K562 (cell line): ENCODE measurements at regions not wholly inside any gene's neighbourhood (a gene's known extent, or its start where the extent isn't known, plus 50 kb on each side); places are given as distances from the start of the nearest gene placed in this dataset.

Source experiments
- CREBBP ChIP-seq: IDR thresholded peaks from one replicate; pipeline ENCODE4 v1.6.1; 2012; ENCODE audit warnings: low read depth, mild to moderate bottlenecking, control low read depth, inconsistent platforms, low read length
- CSDE1 ChIP-seq, 2 experiments: fragments of 450-650 bp; IDR thresholded peaks; 2 replicates each; pipeline ENCODE4 v1.6.1; 2016; ENCODE audit warnings: mild to moderate bottlenecking in 1 of 2
- DPF2 ChIP-seq: fragments of 450-650 bp; IDR thresholded peaks from 2 replicates; pipeline ENCODE4 v1.6.1; 2016
- ELK3 ChIP-seq: fragments of 450-650 bp; formaldehyde crosslinking; IDR thresholded peaks from 2 replicates; pipeline ENCODE4 v1.4.0; 2020; ENCODE audit warnings: mild to moderate bottlenecking
- ESRRB ChIP-seq: fragments of 250-450 bp; sonication (Bioruptor Pico); IDR thresholded peaks from 2 replicates; pipeline ENCODE4 v1.5.0; 2020; ENCODE audit warnings: mild to moderate bottlenecking, moderate library complexity, borderline replicate concordance
- FOXK2 ChIP-seq, 2 experiments: fragments of 450-650 bp; IDR thresholded peaks in 1 of 2; conservative IDR thresholded peaks in 1 of 2; 2 replicates each; pipeline ENCODE4 v1.6.1; 2016; ENCODE audit warnings: low read depth in 2 of 2, mild to moderate bottlenecking in 1 of 2
- FOXP4 ChIP-seq: sonication (generic); formaldehyde crosslinking; IDR thresholded peaks from 2 replicates; pipeline ENCODE4 v1.8.0; 2022; ENCODE audit warnings: mild to moderate bottlenecking, missing genetic modification reagents, borderline replicate concordance
- HNRNPLL ChIP-seq: fragments of 200-400 bp; formaldehyde crosslinking; IDR thresholded peaks from 2 replicates; pipeline ENCODE4 v1.6.1; 2017; ENCODE audit warnings: low read length, low read depth, mild to moderate bottlenecking; ENCODE audit not compliant: poor library complexity, severe bottlenecking
- MNT ChIP-seq, 2 experiments: fragments of 450-650 bp; conservative IDR thresholded peaks; 2 replicates each; pipeline ENCODE4 v1.6.1; 2017; ENCODE audit warnings: mild to moderate bottlenecking in 2 of 2, moderate library complexity in 2 of 2
- RBM25 ChIP-seq: fragments of 200-400 bp; formaldehyde crosslinking; IDR thresholded peaks from 2 replicates; pipeline ENCODE4 v1.6.1; 2018; ENCODE audit warnings: low read length, low read depth, moderate library complexity; ENCODE audit not compliant: severe bottlenecking
- ZNF778 ChIP-seq: fragments of 450-650 bp; formaldehyde crosslinking; IDR thresholded peaks from 2 replicates; pipeline ENCODE4 v1.4.0; 2020; ENCODE audit warnings: mild to moderate bottlenecking, moderate library complexity
- TF ChIP-seq, protein P1 (sequence below): fragments of 200-600 bp; sonication (generic); IDR thresholded peaks from one replicate; pipeline ENCODE4 v1.6.1; 2012; ENCODE audit warnings: mild to moderate bottlenecking, low read depth, low read length, inconsistent platforms

DNA sequence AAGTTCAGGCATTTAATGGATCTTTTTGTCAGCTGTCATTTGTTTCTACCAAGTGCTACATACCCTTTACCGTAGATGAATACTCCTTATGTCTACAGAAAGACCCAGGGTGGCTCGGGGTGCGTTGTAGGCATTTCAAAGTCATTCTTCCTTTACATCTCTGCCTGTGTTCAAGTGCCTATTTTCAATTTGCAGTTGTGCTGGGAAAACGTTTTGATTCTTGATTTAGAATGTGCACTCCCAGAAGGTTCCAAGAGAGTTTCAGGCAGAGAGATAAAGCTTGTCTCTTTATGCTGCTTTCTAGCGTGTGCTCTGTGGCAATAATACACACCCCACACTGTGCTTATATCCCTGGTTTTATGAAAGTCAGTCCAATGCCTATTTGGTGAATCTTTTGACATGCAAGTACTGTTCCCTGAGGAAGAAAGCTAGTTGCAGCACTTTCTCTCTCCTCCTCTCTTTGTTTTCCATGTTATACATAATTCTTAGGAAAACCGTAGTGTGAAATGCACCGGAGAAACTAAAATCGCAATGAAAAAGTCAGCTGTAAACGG is 828.1 kb upstream of the ZNF608 start (continued):
- TF ChIP-seq, protein P1, sequence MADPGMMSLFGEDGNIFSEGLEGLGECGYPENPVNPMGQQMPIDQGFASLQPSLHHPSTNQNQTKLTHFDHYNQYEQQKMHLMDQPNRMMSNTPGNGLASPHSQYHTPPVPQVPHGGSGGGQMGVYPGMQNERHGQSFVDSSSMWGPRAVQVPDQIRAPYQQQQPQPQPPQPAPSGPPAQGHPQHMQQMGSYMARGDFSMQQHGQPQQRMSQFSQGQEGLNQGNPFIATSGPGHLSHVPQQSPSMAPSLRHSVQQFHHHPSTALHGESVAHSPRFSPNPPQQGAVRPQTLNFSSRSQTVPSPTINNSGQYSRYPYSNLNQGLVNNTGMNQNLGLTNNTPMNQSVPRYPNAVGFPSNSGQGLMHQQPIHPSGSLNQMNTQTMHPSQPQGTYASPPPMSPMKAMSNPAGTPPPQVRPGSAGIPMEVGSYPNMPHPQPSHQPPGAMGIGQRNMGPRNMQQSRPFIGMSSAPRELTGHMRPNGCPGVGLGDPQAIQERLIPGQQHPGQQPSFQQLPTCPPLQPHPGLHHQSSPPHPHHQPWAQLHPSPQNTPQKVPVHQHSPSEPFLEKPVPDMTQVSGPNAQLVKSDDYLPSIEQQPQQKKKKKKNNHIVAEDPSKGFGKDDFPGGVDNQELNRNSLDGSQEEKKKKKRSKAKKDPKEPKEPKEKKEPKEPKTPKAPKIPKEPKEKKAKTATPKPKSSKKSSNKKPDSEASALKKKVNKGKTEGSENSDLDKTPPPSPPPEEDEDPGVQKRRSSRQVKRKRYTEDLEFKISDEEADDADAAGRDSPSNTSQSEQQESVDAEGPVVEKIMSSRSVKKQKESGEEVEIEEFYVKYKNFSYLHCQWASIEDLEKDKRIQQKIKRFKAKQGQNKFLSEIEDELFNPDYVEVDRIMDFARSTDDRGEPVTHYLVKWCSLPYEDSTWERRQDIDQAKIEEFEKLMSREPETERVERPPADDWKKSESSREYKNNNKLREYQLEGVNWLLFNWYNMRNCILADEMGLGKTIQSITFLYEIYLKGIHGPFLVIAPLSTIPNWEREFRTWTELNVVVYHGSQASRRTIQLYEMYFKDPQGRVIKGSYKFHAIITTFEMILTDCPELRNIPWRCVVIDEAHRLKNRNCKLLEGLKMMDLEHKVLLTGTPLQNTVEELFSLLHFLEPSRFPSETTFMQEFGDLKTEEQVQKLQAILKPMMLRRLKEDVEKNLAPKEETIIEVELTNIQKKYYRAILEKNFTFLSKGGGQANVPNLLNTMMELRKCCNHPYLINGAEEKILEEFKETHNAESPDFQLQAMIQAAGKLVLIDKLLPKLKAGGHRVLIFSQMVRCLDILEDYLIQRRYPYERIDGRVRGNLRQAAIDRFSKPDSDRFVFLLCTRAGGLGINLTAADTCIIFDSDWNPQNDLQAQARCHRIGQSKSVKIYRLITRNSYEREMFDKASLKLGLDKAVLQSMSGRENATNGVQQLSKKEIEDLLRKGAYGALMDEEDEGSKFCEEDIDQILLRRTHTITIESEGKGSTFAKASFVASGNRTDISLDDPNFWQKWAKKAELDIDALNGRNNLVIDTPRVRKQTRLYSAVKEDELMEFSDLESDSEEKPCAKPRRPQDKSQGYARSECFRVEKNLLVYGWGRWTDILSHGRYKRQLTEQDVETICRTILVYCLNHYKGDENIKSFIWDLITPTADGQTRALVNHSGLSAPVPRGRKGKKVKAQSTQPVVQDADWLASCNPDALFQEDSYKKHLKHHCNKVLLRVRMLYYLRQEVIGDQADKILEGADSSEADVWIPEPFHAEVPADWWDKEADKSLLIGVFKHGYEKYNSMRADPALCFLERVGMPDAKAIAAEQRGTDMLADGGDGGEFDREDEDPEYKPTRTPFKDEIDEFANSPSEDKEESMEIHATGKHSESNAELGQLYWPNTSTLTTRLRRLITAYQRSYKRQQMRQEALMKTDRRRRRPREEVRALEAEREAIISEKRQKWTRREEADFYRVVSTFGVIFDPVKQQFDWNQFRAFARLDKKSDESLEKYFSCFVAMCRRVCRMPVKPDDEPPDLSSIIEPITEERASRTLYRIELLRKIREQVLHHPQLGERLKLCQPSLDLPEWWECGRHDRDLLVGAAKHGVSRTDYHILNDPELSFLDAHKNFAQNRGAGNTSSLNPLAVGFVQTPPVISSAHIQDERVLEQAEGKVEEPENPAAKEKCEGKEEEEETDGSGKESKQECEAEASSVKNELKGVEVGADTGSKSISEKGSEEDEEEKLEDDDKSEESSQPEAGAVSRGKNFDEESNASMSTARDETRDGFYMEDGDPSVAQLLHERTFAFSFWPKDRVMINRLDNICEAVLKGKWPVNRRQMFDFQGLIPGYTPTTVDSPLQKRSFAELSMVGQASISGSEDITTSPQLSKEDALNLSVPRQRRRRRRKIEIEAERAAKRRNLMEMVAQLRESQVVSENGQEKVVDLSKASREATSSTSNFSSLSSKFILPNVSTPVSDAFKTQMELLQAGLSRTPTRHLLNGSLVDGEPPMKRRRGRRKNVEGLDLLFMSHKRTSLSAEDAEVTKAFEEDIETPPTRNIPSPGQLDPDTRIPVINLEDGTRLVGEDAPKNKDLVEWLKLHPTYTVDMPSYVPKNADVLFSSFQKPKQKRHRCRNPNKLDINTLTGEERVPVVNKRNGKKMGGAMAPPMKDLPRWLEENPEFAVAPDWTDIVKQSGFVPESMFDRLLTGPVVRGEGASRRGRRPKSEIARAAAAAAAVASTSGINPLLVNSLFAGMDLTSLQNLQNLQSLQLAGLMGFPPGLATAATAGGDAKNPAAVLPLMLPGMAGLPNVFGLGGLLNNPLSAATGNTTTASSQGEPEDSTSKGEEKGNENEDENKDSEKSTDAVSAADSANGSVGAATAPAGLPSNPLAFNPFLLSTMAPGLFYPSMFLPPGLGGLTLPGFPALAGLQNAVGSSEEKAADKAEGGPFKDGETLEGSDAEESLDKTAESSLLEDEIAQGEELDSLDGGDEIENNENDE, result no peak
- TF ChIP-seq CREBBP (no peak), DPF2 (no peak), ZNF778 (CRISPR knock-in tag) (no peak), FOXK2 (conservative IDR thresholded peaks at IDR 0.05 in 1 of 2, IDR thresholded peaks at IDR 0.05 in 1 of 2; ENCODE audit: low read depth in 2 of 2) (no peak), HNRNPLL (no peak), ELK3 (CRISPR knock-in tag) (no peak), MNT (conservative IDR thresholded peaks at IDR 0.05) (no peak), RBM25 (no peak), CSDE1 (IDR thresholded peaks at IDR 0.05) (no peak), FOXP4 (no peak), ESRRB (CRISPR knock-in tag) (no peak)
